ENCODE measurements at regions not wholly inside any gene's neighbourhood (a gene's known extent, or its start where the extent isn't known, plus 50 kb on each side); places are given as distances from the start of the nearest gene placed in this dataset.
"Not testable (repeated sequence)": the region's sequence is repeated elsewhere in the genome, so short reads cannot be mapped to it uniquely, and the experiment has no call there.

- no peak overlapping the region for H3K9ac ChIP-seq (replicated peaks; ENCODE audit: extremely low read depth, insufficient read depth, low read length)
- no TSS peak for BruUV-seq (replicated peaks)
- ChIA-PET POLR2A (no interaction called here), CTCF (no interaction called here)
- no peak for TF ChIP-seq FOS (IDR thresholded peaks at IDR 0.05; ENCODE audit: borderline replicate concordance, insufficient read depth, low read length)
- TF ChIP-seq POLR2A (IDR thresholded peaks at IDR 0.05; ENCODE audit: low read depth, low read length): no peak
- TF ChIP-seq MAX (IDR thresholded peaks at IDR 0.05; ENCODE audit: insufficient read depth, insufficient read length): no peak
- TF ChIP-seq EZH2 (IDR thresholded peaks at IDR 0.05; ENCODE audit: borderline replicate concordance, low read depth, low read length, severe bottlenecking): no peak
- TF ChIP-seq MYC (IDR thresholded peaks at IDR 0.05; ENCODE audit: low read depth, low read length): no peak
- no peak for TF ChIP-seq CTCF (IDR thresholded peaks at IDR 0.05; ENCODE audit: extremely low read depth in 1 of 2, insufficient read depth in 1 of 2, low read depth in 1 of 2, low read length in 2 of 2)
- TF ChIP-seq JUN (IDR thresholded peaks at IDR 0.05; ENCODE audit: borderline replicate concordance, insufficient read depth, insufficient read length, low read depth): no peak
- no peak for TF ChIP-seq POLR2AphosphoS5 (IDR thresholded peaks at IDR 0.05; ENCODE audit: insufficient read depth, low read depth, low read length)
- TF ChIP-seq GATA2 (IDR thresholded peaks at IDR 0.05; ENCODE audit: insufficient read depth, insufficient read length, low read depth, low read length): no peak
- H3K27ac ChIP-seq (ENCODE audit: insufficient read depth, low read depth, low read length): no peak overlapping the region
- no peaks in the 10 kb centered on the region for H3K79me2 ChIP-seq (ENCODE audit: control insufficient read depth, insufficient read depth, low read length)
- no peaks in the 10 kb centered on the region for H3K9me3 ChIP-seq (replicated peaks; ENCODE audit: control insufficient read depth, insufficient read depth, low read length)
- H3K4me3 ChIP-seq (replicated peaks in 1 of 3; ENCODE audit: insufficient read depth in 1 of 3, low read depth in 1 of 3, low read length in 3 of 3): no peak overlapping the region
- no peaks in the 10 kb centered on the region for H3K36me3 ChIP-seq (ENCODE audit: control insufficient read depth in 2 of 2, extremely low read depth in 1 of 2, insufficient read depth in 2 of 2, low read length in 2 of 2)
- DNase-seq (ENCODE audit: low read depth, low spot score) (no peak), FAIRE-seq (no peak)
- no peak overlapping the region for H3K4me2 ChIP-seq (ENCODE audit: insufficient read depth, low read length)
- H3K4me1 ChIP-seq (ENCODE audit: control insufficient read depth, extremely low read depth, insufficient read depth, low read length): no peaks in the 10 kb centered on the region
- H3K27me3 ChIP-seq (ENCODE audit: control insufficient read depth in 2 of 2, insufficient read depth in 2 of 2, low read length in 2 of 2): no peaks in the 10 kb centered on the region
- dilution Hi-C loops (cut with MboI; ENCODE audit: extremely low pct_ligation_motif_present, low sequenced_read_pairs) (no loop called here), intact Hi-C loops (cut with micrococcal nuclease) (no loop called here)
- no peaks in the 10 kb centered on the region for H3K9me1 ChIP-seq (replicated peaks; ENCODE audit: control insufficient read depth, extremely low read depth, insufficient read depth, low read length)
- H4K20me1 ChIP-seq (replicated peaks; ENCODE audit: control insufficient read depth, extremely low read depth, insufficient read depth, low read length): no peaks in the 10 kb centered on the region
- H2AFZ ChIP-seq (ENCODE audit: low read depth, low read length): no peak overlapping the region
These were observed 114.0 kb downstream of the VEGFA start for GRCh38 chr6:43883847-43884651.

- CTCF ChIA-PET; H3K4me1 ChIP-seq (ENCODE audit: control insufficient read depth, extremely low read depth, insufficient read depth, low read length); POLR2A ChIA-PET; H4K20me1 ChIP-seq (replicated peaks; ENCODE audit: control insufficient read depth, extremely low read depth, insufficient read depth, low read length); BruUV-seq (replicated peaks); dilution Hi-C loops (cut with MboI; ENCODE audit: extremely low pct_ligation_motif_present, low sequenced_read_pairs); H3K27ac ChIP-seq (ENCODE audit: insufficient read depth, low read depth, low read length); H3K9me1 ChIP-seq (replicated peaks; ENCODE audit: control insufficient read depth, extremely low read depth, insufficient read depth, low read length); H3K27me3 ChIP-seq (ENCODE audit: control insufficient read depth in 2 of 2, insufficient read depth in 2 of 2, low read length in 2 of 2); H2AFZ ChIP-seq (ENCODE audit: low read depth, low read length); H3K9me3 ChIP-seq (replicated peaks; ENCODE audit: control insufficient read depth, insufficient read depth, low read length); intact Hi-C loops (cut with micrococcal nuclease); H3K36me3 ChIP-seq (ENCODE audit: control insufficient read depth in 2 of 2, extremely low read depth in 1 of 2, insufficient read depth in 2 of 2, low read length in 2 of 2); H3K79me2 ChIP-seq (ENCODE audit: control insufficient read depth, insufficient read depth, low read length); FAIRE-seq; H3K9ac ChIP-seq (replicated peaks; ENCODE audit: extremely low read depth, insufficient read depth, low read length); DNase-seq (ENCODE audit: low read depth, low spot score); H3K4me2 ChIP-seq (ENCODE audit: insufficient read depth, low read length); H3K4me3 ChIP-seq (replicated peaks in 1 of 3; ENCODE audit: insufficient read depth in 1 of 3, low read depth in 1 of 3, low read length in 3 of 3): not testable (repeated sequence)
These were observed 112.9 kb downstream of the VEGFA start for GRCh38 chr6:43882690-43883448.

All from endothelial cell of umbilical vein (primary cell).